GM12873 (cell line): ENCODE measurements at regions not wholly inside any gene's neighbourhood (a gene's known extent, or its start where the extent isn't known, plus 50 kb on each side); places are given as distances from the start of the nearest gene placed in this dataset.

Source experiments
- TF ChIP-seq, protein P1 (sequence below): IDR thresholded peaks from 2 replicates; pipeline ENCODE4 v1.5.1; 2012; ENCODE audit warnings: low read depth, mild to moderate bottlenecking, moderate library complexity, low read length, control low read depth; ENCODE audit not compliant: insufficient read depth; ENCODE audit errors: missing control alignments

DNA sequence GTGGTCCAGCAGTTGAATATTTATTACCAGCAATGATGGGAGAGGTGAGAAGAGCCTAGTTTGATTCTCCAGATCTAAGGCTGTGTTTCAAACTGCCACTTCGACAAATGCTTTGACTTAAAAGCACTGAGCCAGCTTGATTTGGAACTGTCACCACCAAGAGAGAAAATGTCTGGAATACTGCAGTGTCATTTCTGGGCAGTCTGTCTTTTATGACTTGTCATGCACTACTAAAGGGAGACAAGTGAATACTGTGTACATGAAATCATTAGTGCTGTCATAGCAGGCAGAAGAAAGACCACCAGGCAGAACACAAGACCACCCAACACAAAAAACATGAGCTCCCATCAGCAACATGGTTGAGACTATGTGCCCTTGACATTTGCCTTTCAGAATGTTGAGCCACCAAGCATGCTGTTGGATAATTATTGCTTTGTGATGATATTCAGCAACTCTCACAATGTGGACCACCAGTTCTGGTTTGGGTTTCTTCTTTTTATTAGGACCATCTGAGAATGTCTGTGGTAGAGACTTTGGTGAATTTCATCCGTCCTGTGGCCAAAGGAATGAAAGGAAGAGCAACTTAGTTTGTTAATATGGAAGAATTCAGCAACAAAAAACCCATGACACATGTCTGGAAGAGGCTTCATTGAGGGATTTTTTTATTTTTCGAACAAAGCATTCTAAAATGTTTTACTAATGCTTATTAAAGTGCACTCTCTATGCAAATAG is 125.8 kb downstream of the NTMT2 start:
- TF ChIP-seq, protein P1, sequence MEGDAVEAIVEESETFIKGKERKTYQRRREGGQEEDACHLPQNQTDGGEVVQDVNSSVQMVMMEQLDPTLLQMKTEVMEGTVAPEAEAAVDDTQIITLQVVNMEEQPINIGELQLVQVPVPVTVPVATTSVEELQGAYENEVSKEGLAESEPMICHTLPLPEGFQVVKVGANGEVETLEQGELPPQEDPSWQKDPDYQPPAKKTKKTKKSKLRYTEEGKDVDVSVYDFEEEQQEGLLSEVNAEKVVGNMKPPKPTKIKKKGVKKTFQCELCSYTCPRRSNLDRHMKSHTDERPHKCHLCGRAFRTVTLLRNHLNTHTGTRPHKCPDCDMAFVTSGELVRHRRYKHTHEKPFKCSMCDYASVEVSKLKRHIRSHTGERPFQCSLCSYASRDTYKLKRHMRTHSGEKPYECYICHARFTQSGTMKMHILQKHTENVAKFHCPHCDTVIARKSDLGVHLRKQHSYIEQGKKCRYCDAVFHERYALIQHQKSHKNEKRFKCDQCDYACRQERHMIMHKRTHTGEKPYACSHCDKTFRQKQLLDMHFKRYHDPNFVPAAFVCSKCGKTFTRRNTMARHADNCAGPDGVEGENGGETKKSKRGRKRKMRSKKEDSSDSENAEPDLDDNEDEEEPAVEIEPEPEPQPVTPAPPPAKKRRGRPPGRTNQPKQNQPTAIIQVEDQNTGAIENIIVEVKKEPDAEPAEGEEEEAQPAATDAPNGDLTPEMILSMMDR = no peak

DNA sequence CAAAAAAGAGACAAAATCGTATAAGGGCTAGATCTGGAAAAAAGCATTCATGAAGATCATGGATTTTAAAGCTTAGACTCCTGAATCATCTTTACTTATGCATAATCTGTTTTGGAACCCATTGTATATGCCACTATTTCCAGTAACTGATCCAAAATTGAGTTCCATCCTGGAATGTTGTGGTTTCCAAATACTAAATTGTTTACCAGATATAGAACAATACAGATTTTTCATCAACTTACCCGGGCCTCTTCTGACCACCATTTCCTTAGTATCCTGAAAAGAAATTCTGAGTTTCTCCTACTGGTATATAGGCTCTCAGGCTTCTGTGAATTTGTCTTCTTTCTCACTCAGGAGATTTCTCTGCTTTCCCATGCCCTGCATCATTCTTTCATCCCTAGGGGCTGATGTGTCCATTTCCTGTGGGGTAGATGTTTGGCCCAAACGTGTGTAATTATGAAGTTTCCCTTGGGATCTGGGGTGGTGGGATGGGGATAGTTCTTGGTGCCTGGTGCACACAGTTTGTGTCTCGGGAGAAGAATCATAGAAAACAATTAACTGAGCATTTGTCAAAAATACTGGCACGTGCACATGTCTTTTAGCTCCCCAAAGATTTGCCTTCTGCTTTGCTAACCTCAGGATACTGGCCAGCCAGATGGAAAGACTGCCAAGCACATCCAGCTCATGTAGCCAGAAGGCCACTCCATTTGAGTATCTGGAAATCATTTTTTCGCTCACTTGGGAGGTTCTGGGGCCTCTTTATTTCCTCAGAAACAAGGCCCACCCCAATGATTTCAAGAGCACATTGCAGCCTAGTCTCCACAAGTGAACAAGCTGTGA is 127.8 kb downstream of the NTMT2 start:
- TF ChIP-seq, protein P1 = no peak

DNA sequence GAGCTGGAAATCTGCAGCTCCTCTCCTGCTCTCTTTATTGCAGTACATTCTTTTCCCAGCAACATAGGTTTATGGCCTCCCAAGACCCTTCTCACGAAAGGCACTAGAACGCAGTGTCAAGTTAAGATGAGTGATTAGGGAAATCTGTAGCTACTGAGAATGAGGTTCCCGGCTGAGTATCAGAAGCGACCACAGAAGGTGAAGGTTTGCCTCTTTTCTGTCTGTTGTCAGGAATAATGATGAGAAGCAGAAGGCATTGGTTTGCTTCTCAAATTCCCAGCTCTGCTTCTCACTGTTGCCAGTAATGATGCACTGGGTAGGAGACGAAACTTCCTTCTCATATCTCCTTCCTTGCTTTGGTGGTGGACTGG is 128.4 kb downstream of the NTMT2 start:
- TF ChIP-seq, protein P1 = no peak

DNA sequence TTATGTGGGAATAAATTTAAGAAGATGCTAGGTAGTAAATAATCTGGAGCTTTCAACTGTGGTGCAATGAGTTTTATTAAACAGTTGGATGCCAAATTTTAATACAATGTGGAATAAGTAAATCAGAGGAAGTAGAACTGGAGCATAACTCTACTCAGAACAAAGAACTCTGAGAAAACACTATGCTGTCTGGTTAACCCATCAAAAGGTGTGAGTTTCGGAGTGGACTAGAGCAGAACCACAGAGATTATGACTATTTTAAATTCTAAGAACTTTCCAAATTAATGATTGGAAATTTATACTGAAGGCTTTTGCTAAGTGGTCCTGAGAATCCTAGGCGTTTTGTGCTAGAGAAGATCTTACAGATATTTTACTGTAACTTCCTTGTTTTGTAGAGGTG is 132.2 kb downstream of the NTMT2 start:
- TF ChIP-seq, protein P1 = no peak

DNA sequence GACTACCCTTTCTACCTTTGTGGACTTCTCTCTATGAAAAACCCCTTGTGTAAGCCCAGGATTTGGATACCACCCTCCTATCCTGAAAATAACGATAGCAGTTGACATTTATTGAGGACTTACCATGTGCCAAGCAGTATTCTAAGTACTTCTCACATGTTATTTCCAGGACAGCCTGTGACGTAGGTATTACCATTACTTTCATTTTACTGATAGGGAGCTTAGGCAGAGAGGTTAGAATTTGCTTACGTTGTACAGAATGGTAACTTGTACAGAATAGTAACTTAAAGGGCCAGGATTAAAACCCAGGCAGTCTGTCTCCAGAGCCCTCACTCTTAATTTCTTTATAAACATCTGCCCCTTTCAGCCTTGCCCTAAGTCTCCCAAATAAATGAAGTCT is 138.3 kb downstream of the NTMT2 start:
- TF ChIP-seq, protein P1 = no peak

DNA sequence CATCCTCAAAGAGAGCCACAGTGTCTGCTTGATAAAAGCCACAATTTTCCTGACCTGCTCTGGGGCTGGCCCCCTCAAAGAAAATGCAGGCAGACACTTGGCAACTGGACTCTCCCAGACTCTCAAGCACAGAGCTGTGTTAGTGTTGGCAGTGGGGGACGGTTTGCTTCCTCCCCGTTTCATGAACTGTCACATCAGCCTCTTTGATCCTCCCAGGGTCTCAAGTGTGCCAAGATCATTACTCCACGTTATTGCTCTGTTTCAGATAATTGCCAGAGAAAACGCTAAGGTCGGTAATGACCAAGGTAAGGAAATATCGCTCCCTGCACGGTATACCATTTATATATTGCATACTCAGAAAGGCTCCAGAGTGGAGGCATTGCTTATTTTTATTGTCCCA is 138.8 kb downstream of the NTMT2 start:
- TF ChIP-seq, protein P1 = no peak

DNA sequence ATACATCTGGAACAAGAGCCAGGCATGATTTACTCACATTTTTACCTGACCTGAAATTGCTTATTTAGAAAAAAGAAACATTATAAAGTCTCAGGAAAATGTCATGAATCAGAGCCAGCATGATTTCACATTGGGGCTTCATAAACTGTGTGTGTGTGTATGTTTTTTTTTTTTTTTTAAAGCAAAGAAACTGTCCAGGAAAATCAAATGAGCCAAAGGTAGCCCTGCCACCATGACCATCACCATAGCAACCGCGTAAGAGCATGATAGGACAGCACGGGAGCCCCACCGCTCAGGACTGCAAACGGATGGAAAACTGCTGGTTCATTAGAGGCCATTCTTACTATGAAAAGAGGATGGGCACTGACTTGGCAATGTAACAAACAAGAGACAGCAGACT is 139.2 kb downstream of the NTMT2 start:
- TF ChIP-seq, protein P1 = no peak
